CD4-positive, alpha-beta memory T cell (primary cell): ENCODE measurements at regions not wholly inside any gene's neighbourhood (a gene's known extent, or its start where the extent isn't known, plus 50 kb on each side); places are given as distances from the start of the nearest gene placed in this dataset.
A peak's percentile ranks its signal among the peaks of the same experiment; 100 is the strongest.

Experiments
- CTCF ChIA-PET: fragments of 350-600 bp; sonication (Branson Sonifier 250); formaldehyde crosslinking; loops from one replicate; lab custom pipeline; 2021; ENCODE audit warnings: inconsistent platforms; ENCODE audit not compliant: partially characterized antibody; lab: Charles Lee
- POLR2A ChIA-PET: fragments of 350-600 bp; sonication (Branson Sonifier 250); formaldehyde crosslinking; loops from one replicate; lab custom pipeline; 2021; ENCODE audit not compliant: partially characterized antibody; lab: Charles Lee
- DNase-seq, 5 donors: peaks; one replicate each; pipeline versions ENCODE4 v3.0.0 to v3.0.0-alpha.2; 2020 to 2022; ENCODE audit warnings: mixed read lengths in 1 of 5
- H3K27ac ChIP-seq: one replicate; pipeline ENCODE4 v1.7.0; 2013; ENCODE audit warnings: low read depth, low read length
- H3K27me3 ChIP-seq: 2 replicates; pipeline ENCODE4 v1.7.0; 2013; ENCODE audit warnings: mild to moderate bottlenecking, low read length, moderate library complexity; ENCODE audit not compliant: insufficient read depth
- H3K36me3 ChIP-seq: 2 replicates; pipeline ENCODE4 v1.7.0; 2013; ENCODE audit warnings: mild to moderate bottlenecking, low read length, moderate library complexity; ENCODE audit not compliant: insufficient read depth
- H3K4me1 ChIP-seq: 2 replicates; pipeline ENCODE4 v1.7.0; 2013; ENCODE audit warnings: mild to moderate bottlenecking, low read length, moderate library complexity; ENCODE audit not compliant: insufficient read depth
- H3K4me3 ChIP-seq, 2 donors: one replicate each; pipeline ENCODE4 v1.7.0; 2013; ENCODE audit warnings: low read length in 2 of 2, mild to moderate bottlenecking in 1 of 2
- H3K9me3 ChIP-seq, 2 donors: one replicate each; pipeline ENCODE4 v1.7.0; 2013; ENCODE audit warnings: low read length in 2 of 2, control low read depth in 1 of 2; ENCODE audit not compliant: control insufficient read depth in 1 of 2
- H3K27ac Mint-ChIP-seq, 7 donors: one replicate each; pipeline ENCODE4 v1.8.0; 2020 to 2021; ENCODE audit warnings: mixed read lengths in 7 of 7, mild to moderate bottlenecking in 6 of 7, inconsistent platforms in 3 of 7, moderate library complexity in 3 of 7
- H3K27me3 Mint-ChIP-seq, 2 donors: one replicate each; pipeline ENCODE4 v1.8.0; 2020 to 2021; ENCODE audit warnings: mixed read lengths in 2 of 2
- H3K36me3 Mint-ChIP-seq, 2 donors: one replicate each; pipeline ENCODE4 v1.8.0; 2020 to 2021; ENCODE audit warnings: mixed read lengths in 2 of 2, inconsistent platforms in 1 of 2, mild to moderate bottlenecking in 1 of 2
- H3K4me1 Mint-ChIP-seq, 4 donors: one replicate each; pipeline ENCODE4 v1.8.0; 2020 to 2021; ENCODE audit warnings: mixed read lengths in 4 of 4, mild to moderate bottlenecking in 1 of 4
- H3K4me3 Mint-ChIP-seq, 8 donors: one replicate each; pipeline ENCODE4 v1.8.0; 2020 to 2021; ENCODE audit warnings: mixed read lengths in 8 of 8, mild to moderate bottlenecking in 7 of 8, moderate library complexity in 6 of 8, inconsistent platforms in 3 of 8
- H3K9me3 Mint-ChIP-seq, 8 donors: one replicate each; pipeline ENCODE4 v1.8.0; 2020 to 2021; ENCODE audit warnings: mixed read lengths in 8 of 8, mild to moderate bottlenecking in 5 of 8, inconsistent platforms in 3 of 8, moderate library complexity in 1 of 8
- intact Hi-C: fragments of 100-400 bp; cut with micrococcal nuclease; formaldehyde crosslinking; loops from one replicate; pipeline ENCODE4 v1.15.1; 2023

GRCh38 chr14:94682061-94682516, 69.9 kb downstream of the SERPINA3 start:
- no peaks in the 10 kb centered on the region for H3K9me3 ChIP-seq
- H3K4me3 ChIP-seq, result no peak overlapping the region
- Mint-ChIP-seq H3K36me3 (no peaks in the 10 kb centered on the region), H3K9me3 (peaks cover 0 to 1% (median 0%) of the 10 kb centered on the region in 8 donors), H3K27ac (no peak overlapping the region), H3K4me1 (no peaks in the 10 kb centered on the region), H3K4me3 (no peak overlapping the region), H3K27me3 (peaks cover 5 to 8% of the 10 kb centered on the region in 2 donors)
- intact Hi-C loops, result no loop called here
- CTCF ChIA-PET, result interaction anchor here (2.7 kb wide), 1 partner anchor 10 kb away, joined by 12 read pairs; no protein-coding TSS in a partner anchor
- H3K36me3 ChIP-seq, result no peaks in the 10 kb centered on the region
- POLR2A ChIA-PET, result no interaction called here
- H3K27ac ChIP-seq, result no peak overlapping the region
- H3K27me3 ChIP-seq, result no peaks in the 10 kb centered on the region
- peak in 1 of 5 donors; percentile 1 for DNase-seq
- no peaks in the 10 kb centered on the region for H3K4me1 ChIP-seq

- CTCF ChIA-PET, result interaction anchor here (2.7 kb wide), 1 partner anchor 11 kb away, joined by 12 read pairs; no protein-coding TSS in a partner anchor
- no peak overlapping the region for H3K4me3 Mint-ChIP-seq
Observed at GRCh38 chr14:94681300-94682060, 69.3 kb downstream of the SERPINA3 start.

GRCh38 chr14:94680862-94681288, 68.7 kb downstream of the SERPINA3 start:
- no peak overlapping the region for H3K27ac ChIP-seq
- CTCF ChIA-PET, result interaction anchor here (2.7 kb wide), 1 partner anchor 11 kb away, joined by 12 read pairs; no protein-coding TSS in a partner anchor
- H3K9me3 ChIP-seq, result no peaks in the 10 kb centered on the region
- POLR2A ChIA-PET, result no interaction called here
- Mint-ChIP-seq H3K27ac (no peak overlapping the region), H3K36me3 (no peaks in the 10 kb centered on the region), H3K4me1 (no peaks in the 10 kb centered on the region), H3K9me3 (peaks cover 0 to 1% (median 0%) of the 10 kb centered on the region in 8 donors), H3K4me3 (no peak overlapping the region), H3K27me3 (peaks cover 5 to 8% of the 10 kb centered on the region in 2 donors)
- H3K27me3 ChIP-seq, result no peaks in the 10 kb centered on the region
- H3K36me3 ChIP-seq, result no peaks in the 10 kb centered on the region
- no peaks in the 10 kb centered on the region for H3K4me1 ChIP-seq
- no peak overlapping the region for H3K4me3 ChIP-seq
- intact Hi-C loops, result no loop called here
- no peak for DNase-seq

More at GRCh38 chr14:94681300-94682060, 69.3 kb downstream of the SERPINA3 start:
- DNase-seq, result no peak
- Mint-ChIP-seq H3K27me3 (peaks cover 5 to 8% of the 10 kb centered on the region in 2 donors), H3K27ac (no peak overlapping the region), H3K36me3 (no peaks in the 10 kb centered on the region), H3K9me3 (peaks cover 0 to 1% (median 0%) of the 10 kb centered on the region in 8 donors), H3K4me1 (no peaks in the 10 kb centered on the region)
- Histone ChIP-seq H3K4me3 (no peak overlapping the region), H3K27ac (no peak overlapping the region), H3K9me3 (no peaks in the 10 kb centered on the region), H3K36me3 (no peaks in the 10 kb centered on the region), H3K27me3 (no peaks in the 10 kb centered on the region), H3K4me1 (no peaks in the 10 kb centered on the region)
- intact Hi-C loops, result no loop called here
- POLR2A ChIA-PET, result no interaction called here

GRCh38 chr14:94679937-94680861, 68.0 kb downstream of the SERPINA3 start:
- Mint-ChIP-seq H3K4me1 (no peaks in the 10 kb centered on the region), H3K9me3 (peaks cover 0 to 1% (median 0%) of the 10 kb centered on the region in 8 donors), H3K27ac (no peak overlapping the region), H3K36me3 (no peaks in the 10 kb centered on the region), H3K27me3 (peaks cover 6 to 8% of the 10 kb centered on the region in 2 donors), H3K4me3 (no peak overlapping the region)
- ChIA-PET POLR2A (no interaction called here), CTCF (no interaction called here)
- Histone ChIP-seq H3K9me3 (no peaks in the 10 kb centered on the region), H3K4me1 (no peaks in the 10 kb centered on the region), H3K4me3 (no peak overlapping the region), H3K27ac (no peak overlapping the region), H3K27me3 (no peaks in the 10 kb centered on the region), H3K36me3 (no peaks in the 10 kb centered on the region)
- intact Hi-C loops, result no loop called here
- no peak for DNase-seq

- Mint-ChIP-seq H3K4me3 (no peak overlapping the region), H3K9me3 (peaks cover 0 to 1% (median 0%) of the 10 kb centered on the region in 8 donors), H3K27me3 (peaks cover 7 to 8% of the 10 kb centered on the region in 2 donors), H3K4me1 (no peaks in the 10 kb centered on the region), H3K36me3 (no peaks in the 10 kb centered on the region), H3K27ac (no peak overlapping the region)
- ChIA-PET POLR2A (no interaction called here), CTCF (no interaction called here)
- DNase-seq, result no peak
- Histone ChIP-seq H3K27ac (no peak overlapping the region), H3K4me3 (no peak overlapping the region), H3K9me3 (no peaks in the 10 kb centered on the region), H3K36me3 (no peaks in the 10 kb centered on the region), H3K27me3 (no peaks in the 10 kb centered on the region), H3K4me1 (no peaks in the 10 kb centered on the region)
- intact Hi-C loops, result no loop called here
Observed at GRCh38 chr14:94679106-94679810, 67.1 kb downstream of the SERPINA3 start.

GRCh38 chr14:94677747-94678146, 65.6 kb downstream of the SERPINA3 start:
- DNase-seq, result no peak
- no peaks in the 10 kb centered on the region for H3K4me1 ChIP-seq
- no peaks in the 10 kb centered on the region for H3K9me3 ChIP-seq
- Mint-ChIP-seq H3K4me3 (no peak overlapping the region), H3K36me3 (no peaks in the 10 kb centered on the region), H3K9me3 (peaks cover 0 to 1% (median 0%) of the 10 kb centered on the region in 8 donors), H3K27ac (no peak overlapping the region), H3K4me1 (no peaks in the 10 kb centered on the region), H3K27me3 (peaks cover 7 to 8% of the 10 kb centered on the region in 2 donors)
- H3K27ac ChIP-seq, result no peak overlapping the region
- no peaks in the 10 kb centered on the region for H3K36me3 ChIP-seq
- CTCF ChIA-PET, result interaction anchor here (0.5 kb wide), 1 partner anchor 50 kb away, joined by 3 read pairs; no protein-coding TSS in a partner anchor
- H3K27me3 ChIP-seq, result no peaks in the 10 kb centered on the region
- intact Hi-C loops, result no loop called here
- POLR2A ChIA-PET, result no interaction called here
- H3K4me3 ChIP-seq, result no peak overlapping the region
